SJSA1 (cell line): ENCODE measurements at regions not wholly inside any gene's neighbourhood (a gene's known extent, or its start where the extent isn't known, plus 50 kb on each side); places are given as distances from the start of the nearest gene placed in this dataset.
A peak's percentile ranks its signal among the peaks of the same experiment; 100 is the strongest.
"Not testable (repeated sequence)": the region's sequence is repeated elsewhere in the genome, so short reads cannot be mapped to it uniquely, and the experiment has no call there.

Experiments used
- DNase-seq, 2 experiments: peaks; one replicate each; pipeline ENCODE4 v3.0.0-alpha.2; 2015 to 2020; ENCODE audit warnings: low spot score in 2 of 2, low read depth in 1 of 2
- H3K27ac ChIP-seq: fragments of 250-450 bp; sonication (Bioruptor Pico); 2 replicates; pipeline ENCODE4 v1.5.1; 2020; ENCODE audit warnings: mild to moderate bottlenecking, moderate library complexity
- H3K27me3 ChIP-seq: fragments of 250-450 bp; sonication (Bioruptor Pico); replicated peaks from 2 replicates; pipeline ENCODE4 v1.5.1; 2020; ENCODE audit warnings: mild to moderate bottlenecking, moderate library complexity
- H3K36me3 ChIP-seq: fragments of 250-450 bp; sonication (Bioruptor Pico); 2 replicates; pipeline ENCODE4 v1.5.1; 2020; ENCODE audit warnings: mild to moderate bottlenecking
- H3K4me1 ChIP-seq: fragments of 250-450 bp; sonication (Bioruptor Pico); replicated peaks from 2 replicates; pipeline ENCODE4 v1.6.1; 2021; ENCODE audit warnings: mild to moderate bottlenecking
- H3K4me3 ChIP-seq: fragments of 250-450 bp; sonication (Bioruptor Pico); 2 replicates; pipeline ENCODE4 v1.5.1; 2020; ENCODE audit warnings: mild to moderate bottlenecking
- H3K9me3 ChIP-seq: fragments of 250-450 bp; sonication (Bioruptor Pico); replicated peaks from 2 replicates; pipeline ENCODE4 v1.5.1; 2020; ENCODE audit warnings: mild to moderate bottlenecking

DNA sequence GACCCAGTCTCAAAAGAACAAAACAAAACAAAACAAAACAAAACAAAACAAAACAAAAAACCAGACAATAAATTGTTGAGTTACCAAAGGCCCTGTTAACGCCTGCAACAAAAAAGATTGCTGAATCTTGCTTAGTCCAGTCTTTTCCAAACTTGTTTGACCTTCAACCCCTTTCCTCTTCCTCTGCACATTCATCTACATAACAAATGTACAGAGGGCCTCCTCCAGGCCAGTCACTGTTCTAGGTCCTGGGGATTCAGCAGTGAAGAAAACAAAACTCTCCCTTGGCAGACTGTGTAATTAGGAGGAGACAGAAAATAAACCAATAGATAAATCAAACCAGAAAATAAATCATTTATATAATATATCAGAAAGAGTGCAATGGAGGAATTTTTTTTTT is 294.0 kb upstream of the ADGRL2 start:
- Histone ChIP-seq H3K36me3 (no peaks in the 10 kb centered on the region), H3K4me1 (no peaks in the 10 kb centered on the region), H3K27ac (no peak overlapping the region), H3K27me3 (no peaks in the 10 kb centered on the region), H3K4me3 (no peak overlapping the region), H3K9me3 (no peaks in the 10 kb centered on the region)
- no peak for DNase-seq

DNA sequence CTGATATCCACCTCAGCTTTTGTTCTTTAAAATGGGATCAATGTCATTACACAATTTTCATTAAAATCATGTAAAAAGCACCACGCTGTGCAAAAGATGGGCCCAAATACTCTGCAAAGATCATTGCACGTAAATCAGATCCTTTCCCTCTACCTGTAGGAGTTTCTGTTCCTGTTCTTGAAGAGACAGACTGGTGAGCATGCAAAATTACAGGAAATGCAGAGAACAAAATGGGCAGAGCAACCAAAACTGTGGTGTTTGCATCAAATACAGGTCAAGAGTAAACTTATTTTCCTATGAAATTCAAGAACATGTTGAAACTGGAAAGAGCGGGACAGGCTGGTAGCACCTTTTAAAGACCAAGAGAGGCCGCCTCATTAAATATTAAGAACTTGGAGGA is 294.9 kb upstream of the ADGRL2 start:
- Histone ChIP-seq H3K4me1 (no peaks in the 10 kb centered on the region), H3K27ac (no peak overlapping the region), H3K9me3 (no peaks in the 10 kb centered on the region)

DNA sequence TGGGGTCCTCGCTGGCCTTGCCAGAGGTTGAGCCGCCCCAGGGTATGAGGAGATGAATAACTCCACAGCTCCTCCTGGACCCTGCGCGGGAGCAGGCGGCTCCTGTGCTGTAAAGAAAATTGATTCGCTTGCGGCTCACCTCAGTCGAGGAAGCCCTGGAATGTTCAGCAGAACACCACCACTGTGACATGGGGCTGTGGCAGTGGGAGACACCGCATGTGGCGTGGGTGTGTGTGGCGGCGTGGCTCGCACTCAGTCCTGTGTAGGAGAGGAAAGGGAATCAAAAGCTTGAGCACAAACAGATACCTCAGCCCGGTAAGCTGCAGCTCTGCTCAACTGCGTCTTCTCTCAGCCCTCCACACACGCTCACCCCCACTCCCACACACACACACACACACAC is 295.9 kb upstream of the ADGRL2 start:
- not testable (repeated sequence) for H3K4me1 ChIP-seq, H3K9me3 ChIP-seq, DNase-seq, H3K36me3 ChIP-seq, H3K27me3 ChIP-seq, H3K27ac ChIP-seq, H3K4me3 ChIP-seq

More for the DNA sequence above, 294.9 kb upstream of the ADGRL2 start:
- H3K27me3 ChIP-seq, result no peaks in the 10 kb centered on the region
- DNase-seq, result no peak
- H3K36me3 ChIP-seq, result no peaks in the 10 kb centered on the region
- no peak overlapping the region for H3K4me3 ChIP-seq

- not testable (repeated sequence) for DNase-seq, H3K4me1 ChIP-seq, H3K9me3 ChIP-seq, H3K27ac ChIP-seq, H3K4me3 ChIP-seq, H3K27me3 ChIP-seq, H3K36me3 ChIP-seq
Observed at GRCh38 chr1:81502705-81503104, 298.0 kb upstream of the ADGRL2 start.

GRCh38 chr1:81501485-81501884 is 299.2 kb upstream of the ADGRL2 start:
- H3K36me3 ChIP-seq, H3K4me1 ChIP-seq, H3K9me3 ChIP-seq, H3K27ac ChIP-seq, DNase-seq, H3K27me3 ChIP-seq, H3K4me3 ChIP-seq: not testable (repeated sequence)

GRCh38 chr1:81499487-81499886 is 301.2 kb upstream of the ADGRL2 start:
- DNase-seq, result no peak
- H3K36me3 ChIP-seq, result no peaks in the 10 kb centered on the region
- H3K27ac ChIP-seq, result no peak overlapping the region

DNA sequence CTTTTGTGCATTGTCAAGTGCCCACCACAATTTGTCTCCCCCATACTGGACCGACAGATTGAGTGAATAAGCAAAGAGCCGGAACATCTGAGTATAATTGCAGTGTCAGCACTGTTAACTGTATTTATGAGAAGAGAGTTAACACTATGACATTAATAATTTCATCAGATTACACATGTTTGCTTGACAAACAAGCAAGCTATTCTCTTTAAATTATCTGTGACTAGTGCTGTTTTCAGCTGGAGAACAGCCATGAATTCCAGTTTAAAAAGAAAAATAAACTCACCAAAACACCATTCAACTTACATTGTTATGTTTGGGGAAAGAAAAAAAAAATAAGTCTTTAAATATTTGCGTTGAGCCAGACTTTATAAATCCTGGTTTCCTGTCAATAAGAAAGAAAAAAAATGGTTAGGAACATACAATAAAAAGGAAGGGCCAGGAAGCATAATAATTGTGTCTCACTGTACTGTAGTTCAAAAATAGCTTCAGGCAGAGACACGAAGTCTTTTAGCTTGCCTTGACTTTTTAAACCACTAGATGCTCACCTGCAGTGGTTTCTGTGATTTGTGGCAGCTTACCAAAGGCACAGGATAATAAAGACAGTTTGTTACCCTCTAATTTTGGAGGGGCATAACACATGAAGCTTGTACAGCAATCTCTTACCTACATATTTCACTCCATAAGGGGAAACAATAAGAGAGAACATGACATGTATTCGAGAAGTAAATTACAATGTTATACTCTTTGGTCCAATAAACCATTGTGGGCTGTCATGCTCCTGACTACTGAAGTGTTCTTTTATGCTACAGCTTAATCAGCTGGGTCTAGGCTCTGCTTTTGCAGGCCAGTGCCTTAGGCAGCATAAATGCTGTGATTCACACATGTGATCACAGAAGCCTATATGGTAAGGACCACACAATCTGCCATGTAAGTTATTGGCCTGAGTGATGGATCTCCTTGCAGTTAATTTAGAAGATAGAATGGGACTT is 302.0 kb upstream of the ADGRL2 start:
- H3K27me3 ChIP-seq, result 0 out of 2 replicates have a peak, but pooled peaks cover 5% of the 10 kb centered on the region
- H3K9me3 ChIP-seq, result no peaks in the 10 kb centered on the region
- H3K4me1 ChIP-seq, result peaks cover 9% of the 10 kb centered on the region
- no peaks in the 10 kb centered on the region for H3K36me3 ChIP-seq
- DNase-seq, result peak in 1 of 2 experiments; percentile 63
- no peak overlapping the region for H3K4me3 ChIP-seq
- H3K27ac ChIP-seq, result no peak overlapping the region

More at GRCh38 chr1:81499487-81499886, 301.2 kb upstream of the ADGRL2 start:
- Histone ChIP-seq H3K9me3 (no peaks in the 10 kb centered on the region), H3K4me3 (no peak overlapping the region), H3K4me1 (peaks cover 9% of the 10 kb centered on the region), H3K27me3 (0 out of 2 replicates have a peak, but pooled peaks cover 5% of the 10 kb centered on the region)

DNA sequence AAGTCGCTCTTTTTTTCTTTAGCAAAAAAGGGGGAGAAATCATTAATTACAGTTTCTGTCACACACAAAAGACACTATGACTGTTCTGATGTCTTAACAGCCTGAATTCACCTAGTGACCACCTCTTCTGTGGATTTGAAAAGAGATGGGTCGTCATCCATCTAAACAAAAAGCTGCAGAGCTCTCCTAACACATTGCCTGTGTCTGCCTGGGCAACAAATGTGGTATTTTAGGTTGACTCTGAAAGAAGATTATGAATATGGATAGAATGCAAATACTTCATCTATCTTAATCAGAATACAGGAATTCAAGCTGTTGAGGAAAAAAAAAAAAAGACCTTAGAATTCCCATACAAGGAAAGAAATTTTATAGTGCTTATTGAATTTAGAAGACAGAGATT is 304.4 kb upstream of the ADGRL2 start:
- no peak overlapping the region for H3K27ac ChIP-seq
- no peaks in the 10 kb centered on the region for H3K36me3 ChIP-seq
- H3K27me3 ChIP-seq, result 0 out of 2 replicates have a peak, but pooled peaks cover 5% of the 10 kb centered on the region
- peaks cover 9% of the 10 kb centered on the region for H3K4me1 ChIP-seq
- H3K9me3 ChIP-seq, result no peaks in the 10 kb centered on the region
- no peak for DNase-seq
- H3K4me3 ChIP-seq, result no peak overlapping the region

DNA sequence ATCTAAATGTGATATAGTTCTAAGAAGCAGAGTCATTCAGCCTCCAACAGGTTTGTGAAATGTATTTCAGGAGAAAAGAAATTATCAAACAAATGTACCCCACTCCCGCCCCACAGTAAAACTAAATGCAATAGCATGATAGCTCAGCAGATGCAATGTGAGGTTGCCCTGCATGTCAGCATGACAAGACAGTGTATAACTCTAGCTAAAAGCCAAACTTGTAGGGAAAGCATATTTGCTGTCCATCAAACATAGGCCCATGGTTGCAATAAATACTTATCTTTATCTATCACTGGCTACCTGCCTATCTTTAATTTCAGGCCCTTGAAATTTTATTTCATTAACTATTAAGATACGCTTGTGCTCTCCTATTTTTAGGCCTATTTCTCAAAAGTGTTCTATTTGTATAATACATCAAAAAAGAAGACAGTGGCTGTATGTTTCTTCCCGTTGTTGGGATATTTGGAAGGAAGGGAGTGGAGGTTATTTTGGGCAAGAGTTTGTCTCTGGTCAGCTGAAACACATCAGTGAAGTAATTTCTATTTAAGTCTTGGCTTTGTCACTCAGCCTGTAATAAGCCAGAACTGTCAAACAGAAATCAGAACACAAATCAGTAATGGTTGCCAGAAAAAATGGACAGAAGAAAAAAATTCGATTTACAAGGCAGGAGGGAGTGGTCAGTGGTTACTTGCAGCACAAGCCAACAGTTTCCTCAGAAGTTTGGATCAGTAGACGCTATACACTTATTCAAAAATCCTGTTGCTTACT is 307.4 kb upstream of the ADGRL2 start:
- Histone ChIP-seq H3K4me3 (no peak overlapping the region), H3K27ac (no peak overlapping the region), H3K4me1 (no peaks in the 10 kb centered on the region; the same call in 1 of the 2 replicates), H3K9me3 (peaks cover 3% of the 10 kb centered on the region; the same call in 1 of the 2 replicates), H3K27me3 (0 out of 2 replicates have a peak, but pooled peaks cover 3% of the 10 kb centered on the region), H3K36me3 (no peaks in the 10 kb centered on the region)
- DNase-seq, result no peak

DNA sequence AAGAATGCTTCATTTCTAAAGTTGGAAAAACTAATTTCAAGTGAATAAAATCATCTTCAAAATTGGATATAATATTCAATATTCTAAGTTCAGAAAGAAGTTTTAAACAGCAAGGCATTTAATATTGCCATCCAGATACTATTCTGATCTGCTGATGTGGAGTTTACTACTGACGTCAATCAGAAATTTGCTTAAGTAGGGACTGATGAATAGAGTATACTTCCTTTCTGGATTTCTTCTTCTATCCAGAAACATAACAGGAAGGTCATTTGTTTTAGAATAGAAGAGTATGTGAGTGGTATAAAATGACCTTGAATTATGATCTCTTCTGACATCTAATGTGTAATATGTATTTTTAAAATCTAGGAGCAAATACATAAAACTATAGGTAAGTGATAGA is 308.1 kb upstream of the ADGRL2 start:
- no peak overlapping the region for H3K27ac ChIP-seq
- no peak overlapping the region for H3K4me3 ChIP-seq
- no peak for DNase-seq
- H3K36me3 ChIP-seq, result no peaks in the 10 kb centered on the region
- no peaks in the 10 kb centered on the region for H3K27me3 ChIP-seq
- H3K9me3 ChIP-seq, result peaks cover 3% of the 10 kb centered on the region; the same call in 1 of the 2 replicates
- H3K4me1 ChIP-seq, result no peaks in the 10 kb centered on the region; the same call in 1 of the 2 replicates

GRCh38 chr1:81490614-81491013 is 310.1 kb upstream of the ADGRL2 start:
- Histone ChIP-seq H3K9me3 (peaks cover 3% of the 10 kb centered on the region; the same call in 1 of the 2 replicates), H3K4me1 (no peaks in the 10 kb centered on the region), H3K36me3 (no peaks in the 10 kb centered on the region), H3K4me3 (no peak overlapping the region), H3K27me3 (no peaks in the 10 kb centered on the region), H3K27ac (no peak overlapping the region)
- DNase-seq, result no peak

- no peaks in the 10 kb centered on the region for H3K4me1 ChIP-seq
- H3K36me3 ChIP-seq, result no peaks in the 10 kb centered on the region
- no peak overlapping the region for H3K4me3 ChIP-seq
- peaks cover 3% of the 10 kb centered on the region; the same call in 1 of the 2 replicates for H3K9me3 ChIP-seq
- DNase-seq, result no peak
- no peak overlapping the region for H3K27ac ChIP-seq
- no peaks in the 10 kb centered on the region for H3K27me3 ChIP-seq
Observed at GRCh38 chr1:81489372-81489934, 311.3 kb upstream of the ADGRL2 start.

- Histone ChIP-seq H3K9me3 (no peaks in the 10 kb centered on the region), H3K27me3 (no peaks in the 10 kb centered on the region), H3K27ac (no peak overlapping the region), H3K4me1 (no peaks in the 10 kb centered on the region), H3K4me3 (no peak overlapping the region), H3K36me3 (no peaks in the 10 kb centered on the region)
- no peak for DNase-seq
Observed at GRCh38 chr1:81484284-81484683, 316.4 kb upstream of the ADGRL2 start.
